OCI-LY7 (cell line): ENCODE measurements at regions not wholly inside any gene's neighbourhood (a gene's known extent, or its start where the extent isn't known, plus 50 kb on each side); places are given as distances from the start of the nearest gene placed in this dataset.

Source experiments
- BruUV-seq: library from RNA; stranded (reverse); fragments of 400-500 nt; replicated peaks from 2 replicates; lab custom pipeline; 2021; lab: Mats Ljungman, UMichigan
- CTCF ChIA-PET: fragments of 300-600 bp; sonication (Branson Sonifier 250); formaldehyde crosslinking; loops from one replicate; lab custom pipeline; 2022; ENCODE audit warnings: antibody characterized with exemption; ENCODE audit not compliant: unreplicated experiment; lab: Charles Lee
- POLR2A ChIA-PET: fragments of 300-600 bp; sonication (Branson Sonifier 250); formaldehyde crosslinking; loops from one replicate; lab custom pipeline; 2022; ENCODE audit warnings: antibody characterized with exemption; lab: Charles Lee
- DNase-seq: peaks from one replicate; pipeline ENCODE4 v3.0.0-alpha.2; 2015; ENCODE audit warnings: low spot score
- H2AFZ ChIP-seq: fragments of 200-600 bp; sonication (generic), shearing (Covaris generic); 2 replicates; pipeline ENCODE4 v1.6.1; 2014; ENCODE audit warnings: mild to moderate bottlenecking, antibody characterized with exemption, low read length, moderate library complexity
- H3K27ac ChIP-seq: fragments of 200-600 bp; sonication (generic); 2 replicates; pipeline ENCODE4 v1.5.1; 2014; ENCODE audit warnings: mixed run types, low read depth, mild to moderate bottlenecking, moderate library complexity, low read length, inconsistent platforms; ENCODE audit not compliant: poor library complexity, severe bottlenecking
- H3K36me3 ChIP-seq: fragments of 200-600 bp; sonication (generic); 2 replicates; pipeline ENCODE4 v1.6.1; 2014; ENCODE audit warnings: mild to moderate bottlenecking, antibody characterized with exemption, low read length, moderate library complexity, mixed read lengths; ENCODE audit not compliant: insufficient read depth
- H3K4me1 ChIP-seq: fragments of 200-600 bp; sonication (generic); 2 replicates; pipeline ENCODE4 v1.5.1; 2014; ENCODE audit warnings: mild to moderate bottlenecking, low read length; ENCODE audit not compliant: insufficient read depth, poor library complexity, severe bottlenecking
- H3K4me2 ChIP-seq: fragments of 200-600 bp; sonication (generic); 2 replicates; pipeline ENCODE4 v1.6.1; 2014; ENCODE audit warnings: mild to moderate bottlenecking, low read length
- H3K4me3 ChIP-seq: fragments of 200-600 bp; sonication (generic); 2 replicates; pipeline ENCODE4 v1.5.1; 2014; ENCODE audit warnings: mild to moderate bottlenecking, low read depth, low read length; ENCODE audit not compliant: poor library complexity, severe bottlenecking
- H3K79me2 ChIP-seq: fragments of 200-600 bp; sonication (generic); 2 replicates; pipeline ENCODE4 v1.6.1; 2016; ENCODE audit warnings: low read depth, mild to moderate bottlenecking, low read length, moderate library complexity, mixed read lengths; ENCODE audit not compliant: insufficient read depth
- H3K9me2 ChIP-seq: fragments of 200-600 bp; sonication (generic); 2 replicates; pipeline ENCODE4 v1.6.1; 2016; ENCODE audit warnings: mild to moderate bottlenecking, low read length, mixed read lengths; ENCODE audit not compliant: insufficient read depth
- H3K9me3 ChIP-seq: fragments of 200-600 bp; sonication (generic); 2 replicates; pipeline ENCODE4 v1.6.1; 2014; ENCODE audit warnings: mild to moderate bottlenecking, mixed run types, low read length, mixed read lengths
- H4K20me1 ChIP-seq: fragments of 200-600 bp; sonication (generic); 2 replicates; pipeline ENCODE4 v1.6.1; 2014; ENCODE audit warnings: mild to moderate bottlenecking, antibody characterized with exemption, low read length, moderate library complexity, mixed read lengths; ENCODE audit not compliant: insufficient read depth
- EZH2phosphoT487 ChIP-seq: fragments of 200-600 bp; sonication (generic); IDR thresholded peaks from 2 replicates; pipeline ENCODE4 v1.6.1; 2018; ENCODE audit warnings: low read depth, borderline replicate concordance, mild to moderate bottlenecking, mixed run types, antibody characterized with exemption, low read length, moderate library complexity, mixed read lengths
- intact Hi-C: fragments of 100-400 bp; cut with micrococcal nuclease; formaldehyde crosslinking; loops from one replicate; pipeline ENCODE4 v1.10.0; 2022; ENCODE audit not compliant: unreplicated experiment
- TF ChIP-seq, protein P1 (sequence below): fragments of 200-600 bp; sonication (generic); conservative IDR thresholded peaks from 2 replicates; pipeline ENCODE4 v1.5.1; 2014; ENCODE audit warnings: mild to moderate bottlenecking, antibody characterized with exemption, low read length, moderate library complexity, mixed read lengths

DNA sequence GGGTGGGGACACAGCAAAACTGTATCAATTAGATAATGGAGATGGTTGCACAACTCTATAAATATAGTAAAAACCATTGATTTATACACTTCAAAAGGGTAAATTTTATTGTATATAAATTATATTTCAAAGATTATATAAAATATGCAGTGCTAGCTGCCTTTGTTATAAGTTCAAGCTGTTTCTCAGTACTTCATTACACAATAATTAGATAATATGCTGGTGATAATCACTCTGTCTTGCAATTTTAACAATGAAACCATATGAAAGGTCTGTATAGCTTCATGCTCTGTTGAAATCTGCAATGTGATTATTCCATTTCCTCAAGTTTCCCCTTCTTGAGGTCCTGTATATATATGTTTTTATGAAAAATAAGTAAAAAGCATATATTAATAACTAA, 73.4 kb upstream of the PLS3 start:
- intact Hi-C loops: no loop called here
- TF ChIP-seq EZH2phosphoT487: no peak
- TF ChIP-seq, protein P1, sequence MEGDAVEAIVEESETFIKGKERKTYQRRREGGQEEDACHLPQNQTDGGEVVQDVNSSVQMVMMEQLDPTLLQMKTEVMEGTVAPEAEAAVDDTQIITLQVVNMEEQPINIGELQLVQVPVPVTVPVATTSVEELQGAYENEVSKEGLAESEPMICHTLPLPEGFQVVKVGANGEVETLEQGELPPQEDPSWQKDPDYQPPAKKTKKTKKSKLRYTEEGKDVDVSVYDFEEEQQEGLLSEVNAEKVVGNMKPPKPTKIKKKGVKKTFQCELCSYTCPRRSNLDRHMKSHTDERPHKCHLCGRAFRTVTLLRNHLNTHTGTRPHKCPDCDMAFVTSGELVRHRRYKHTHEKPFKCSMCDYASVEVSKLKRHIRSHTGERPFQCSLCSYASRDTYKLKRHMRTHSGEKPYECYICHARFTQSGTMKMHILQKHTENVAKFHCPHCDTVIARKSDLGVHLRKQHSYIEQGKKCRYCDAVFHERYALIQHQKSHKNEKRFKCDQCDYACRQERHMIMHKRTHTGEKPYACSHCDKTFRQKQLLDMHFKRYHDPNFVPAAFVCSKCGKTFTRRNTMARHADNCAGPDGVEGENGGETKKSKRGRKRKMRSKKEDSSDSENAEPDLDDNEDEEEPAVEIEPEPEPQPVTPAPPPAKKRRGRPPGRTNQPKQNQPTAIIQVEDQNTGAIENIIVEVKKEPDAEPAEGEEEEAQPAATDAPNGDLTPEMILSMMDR: no peak
- H3K79me2 ChIP-seq: no peaks in the 10 kb centered on the region
- ChIA-PET POLR2A (no interaction called here), CTCF (no interaction called here)
- no peaks in the 10 kb centered on the region for H3K9me2 ChIP-seq
- no peaks in the 10 kb centered on the region for H4K20me1 ChIP-seq
- no peak overlapping the region for H3K27ac ChIP-seq
- H3K36me3 ChIP-seq: no peaks in the 10 kb centered on the region
- no peak overlapping the region for H2AFZ ChIP-seq
- H3K4me3 ChIP-seq: no peak overlapping the region
- no TSS peak for BruUV-seq
- H3K9me3 ChIP-seq: no peaks in the 10 kb centered on the region
- H3K4me1 ChIP-seq: no peaks in the 10 kb centered on the region
- no peak for DNase-seq
- H3K4me2 ChIP-seq: no peak overlapping the region

DNA sequence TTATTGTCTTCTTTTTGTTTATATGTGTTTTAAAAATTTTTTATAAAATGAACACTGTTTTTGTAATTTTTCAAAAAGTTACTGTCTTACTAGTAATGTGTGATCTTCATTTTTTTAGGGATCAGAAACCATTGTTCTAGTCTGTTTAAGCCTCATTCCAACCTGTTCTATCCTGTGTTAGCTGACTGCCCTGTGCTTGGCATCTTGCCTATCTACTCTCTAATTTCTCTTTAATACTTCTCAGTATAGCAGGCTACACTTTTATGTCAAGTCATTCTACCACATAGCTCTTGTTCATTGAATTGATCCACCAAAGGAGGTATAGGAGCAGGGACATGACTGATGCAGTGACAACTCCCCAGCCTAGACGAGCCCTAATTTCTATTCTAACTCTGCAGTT, 70.2 kb upstream of the PLS3 start:
- H3K9me2 ChIP-seq: no peaks in the 10 kb centered on the region
- H3K4me1 ChIP-seq: no peaks in the 10 kb centered on the region
- intact Hi-C loops: no loop called here
- TF ChIP-seq, protein P1: no peak
- no peak for TF ChIP-seq EZH2phosphoT487
- H3K79me2 ChIP-seq: no peaks in the 10 kb centered on the region
- H2AFZ ChIP-seq: no peak overlapping the region
- ChIA-PET POLR2A (no interaction called here), CTCF (no interaction called here)
- H4K20me1 ChIP-seq: no peaks in the 10 kb centered on the region
- H3K36me3 ChIP-seq: no peaks in the 10 kb centered on the region
- H3K9me3 ChIP-seq: no peaks in the 10 kb centered on the region
- no peak overlapping the region for H3K4me3 ChIP-seq
- H3K4me2 ChIP-seq: no peak overlapping the region
- no peak for DNase-seq
- BruUV-seq: no TSS peak
- no peak overlapping the region for H3K27ac ChIP-seq

DNA sequence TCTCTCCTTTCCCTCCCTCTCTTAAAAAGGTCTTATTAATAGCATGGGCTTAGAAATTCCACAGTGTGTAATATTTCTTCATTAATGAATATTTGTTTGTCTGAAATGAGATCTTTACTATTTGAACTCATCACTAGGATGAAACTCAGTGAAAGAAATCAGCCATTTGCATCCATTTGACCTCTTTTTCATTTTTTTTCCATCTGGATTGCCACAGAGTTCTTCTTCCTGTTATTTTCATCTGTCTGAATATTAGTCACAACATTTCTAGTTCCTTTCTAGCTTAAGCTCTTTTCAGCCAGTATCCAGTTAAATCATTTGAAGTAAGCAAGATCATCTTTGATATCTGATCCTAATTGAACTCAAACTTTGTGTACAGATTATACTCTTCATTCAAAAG, 69.2 kb upstream of the PLS3 start:
- Histone ChIP-seq H3K36me3 (no peaks in the 10 kb centered on the region), H2AFZ (no peak overlapping the region), H3K27ac (no peak overlapping the region), H3K4me3 (no peak overlapping the region), H3K79me2 (no peaks in the 10 kb centered on the region), H3K4me1 (no peaks in the 10 kb centered on the region), H3K4me2 (no peak overlapping the region), H3K9me3 (no peaks in the 10 kb centered on the region), H3K9me2 (no peaks in the 10 kb centered on the region), H4K20me1 (no peaks in the 10 kb centered on the region)
- no peak for TF ChIP-seq EZH2phosphoT487
- TF ChIP-seq, protein P1: no peak
- CTCF ChIA-PET: no interaction called here
- no TSS peak for BruUV-seq
- intact Hi-C loops: no loop called here
- DNase-seq: no peak
- POLR2A ChIA-PET: no interaction called here
